Osteoblast (primary cell): ENCODE measurements at regions not wholly inside any gene's neighbourhood (a gene's known extent, or its start where the extent isn't known, plus 50 kb on each side); places are given as distances from the start of the nearest gene placed in this dataset.

Experiments
- DNase-seq: peaks from one replicate; pipeline ENCODE4 v3.0.0; 2011; ENCODE audit warnings: low spot score, mixed read lengths; ENCODE audit not compliant: insufficient read length; ENCODE audit errors: missing footprints
- H2AFZ ChIP-seq: 2 replicates; pipeline ENCODE4 v1.6.0; 2011; ENCODE audit warnings: mild to moderate bottlenecking, low read length
- H3K27ac ChIP-seq: 2 replicates; pipeline ENCODE4 v1.5.1; 2011; ENCODE audit warnings: mild to moderate bottlenecking, low read depth, low read length, moderate library complexity
- H3K27me3 ChIP-seq: 2 replicates; pipeline ENCODE4 v1.6.0; 2012; ENCODE audit warnings: mild to moderate bottlenecking, control low read depth, inconsistent platforms, low read length, moderate library complexity; ENCODE audit not compliant: insufficient read depth
- H3K36me3 ChIP-seq: 2 replicates; pipeline ENCODE4 v1.5.1; 2011; ENCODE audit warnings: mild to moderate bottlenecking, low read length, control low read depth, moderate library complexity; ENCODE audit not compliant: insufficient read depth
- H3K4me1 ChIP-seq: 2 replicates; pipeline ENCODE4 v1.5.1; 2011; ENCODE audit warnings: mild to moderate bottlenecking, low read length, control low read depth, moderate library complexity; ENCODE audit not compliant: insufficient read depth
- H3K4me2 ChIP-seq: 2 replicates; pipeline ENCODE4 v1.6.0; 2011; ENCODE audit warnings: mild to moderate bottlenecking, low read length; ENCODE audit not compliant: insufficient read depth
- H3K4me3 ChIP-seq: fragments of 200-600 bp; sonication (generic); 3 replicates; pipeline ENCODE4 v1.5.1; 2012; ENCODE audit warnings: mild to moderate bottlenecking, low read length, inconsistent platforms; ENCODE audit not compliant: insufficient read depth
- H3K79me2 ChIP-seq: 2 replicates; pipeline ENCODE4 v1.6.0; 2012; ENCODE audit warnings: mild to moderate bottlenecking, low read length, control low read depth, inconsistent platforms; ENCODE audit not compliant: insufficient read depth
- H3K9me3 ChIP-seq: 2 replicates; pipeline ENCODE4 v1.5.1; 2011; ENCODE audit warnings: low read depth, low read length, control low read depth
- H4K20me1 ChIP-seq: 2 replicates; pipeline ENCODE4 v1.6.0; 2012; ENCODE audit warnings: mild to moderate bottlenecking, low read length, control low read depth; ENCODE audit not compliant: insufficient read depth
- CTCF ChIP-seq: IDR thresholded peaks from 2 replicates; pipeline ENCODE4 v1.5.1; 2011; ENCODE audit warnings: mild to moderate bottlenecking, low read depth, low read length, moderate library complexity; ENCODE audit errors: extremely low read depth

- no peak overlapping the region for H3K27ac ChIP-seq
- no peaks in the 10 kb centered on the region for H3K36me3 ChIP-seq
- TF ChIP-seq CTCF, result no peak
- DNase-seq, result no peak
- H2AFZ ChIP-seq, result no peak overlapping the region
- H3K4me1 ChIP-seq, result no peaks in the 10 kb centered on the region
- H3K79me2 ChIP-seq, result no peaks in the 10 kb centered on the region
- H3K27me3 ChIP-seq, result no peaks in the 10 kb centered on the region
- no peaks in the 10 kb centered on the region for H4K20me1 ChIP-seq
- H3K4me3 ChIP-seq, result no peak overlapping the region
- no peaks in the 10 kb centered on the region for H3K9me3 ChIP-seq
- H3K4me2 ChIP-seq, result no peak overlapping the region
These were observed 256.6 kb upstream of the MYOCD start for GRCh38 chr17:12409082-12409481.

DNA sequence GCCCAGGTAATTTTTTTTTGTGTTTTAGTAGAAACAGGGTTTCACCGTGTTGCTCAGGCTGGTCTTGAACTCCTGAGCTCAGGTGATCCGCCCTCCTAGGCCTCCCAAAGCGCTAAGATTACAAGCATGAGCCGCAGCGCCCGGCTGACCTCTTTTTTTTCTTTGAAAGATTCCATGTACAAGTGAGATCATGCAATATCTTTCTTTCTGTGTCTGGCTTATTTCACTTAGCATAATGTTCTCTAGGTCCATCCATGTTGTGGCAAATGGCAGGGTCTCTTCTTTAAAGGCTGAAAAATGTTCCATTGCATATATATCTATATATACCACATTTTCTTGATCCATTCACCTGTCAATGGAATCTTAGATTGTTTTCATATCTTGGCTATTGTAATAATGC lies 255.0 kb upstream of the MYOCD start:
- no peak overlapping the region for H3K4me3 ChIP-seq
- H3K36me3 ChIP-seq, result no peaks in the 10 kb centered on the region
- TF ChIP-seq CTCF, result no peak
- H4K20me1 ChIP-seq, result no peaks in the 10 kb centered on the region
- H3K4me2 ChIP-seq, result no peak overlapping the region
- H3K27me3 ChIP-seq, result no peaks in the 10 kb centered on the region
- no peaks in the 10 kb centered on the region for H3K9me3 ChIP-seq
- no peaks in the 10 kb centered on the region for H3K4me1 ChIP-seq
- H2AFZ ChIP-seq, result no peak overlapping the region
- H3K79me2 ChIP-seq, result no peaks in the 10 kb centered on the region
- DNase-seq, result no peak
- no peak overlapping the region for H3K27ac ChIP-seq

DNA sequence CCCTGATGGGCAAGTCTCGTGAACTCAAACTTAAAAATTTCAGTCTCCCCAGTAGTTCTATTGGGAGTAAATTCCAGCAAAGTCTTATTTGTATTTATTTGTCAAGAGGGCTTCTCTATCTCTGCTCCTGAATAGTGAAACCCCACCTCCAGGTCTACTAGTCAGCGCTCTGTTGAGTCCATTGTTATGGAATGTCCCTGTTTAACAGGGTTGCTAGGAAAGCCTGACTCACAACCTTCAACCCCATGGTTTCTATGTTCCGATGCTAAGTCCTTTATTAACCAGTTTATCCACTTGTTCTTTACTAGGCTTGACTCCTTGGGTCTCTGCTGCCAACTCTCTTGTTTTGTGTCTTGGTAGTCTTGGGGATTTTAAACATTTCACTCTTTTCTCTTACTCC lies 250.7 kb upstream of the MYOCD start:
- no peak for TF ChIP-seq CTCF
- no peaks in the 10 kb centered on the region for H3K79me2 ChIP-seq
- no peak overlapping the region for H3K4me3 ChIP-seq
- no peaks in the 10 kb centered on the region for H3K4me1 ChIP-seq
- DNase-seq, result no peak
- H3K27me3 ChIP-seq, result no peaks in the 10 kb centered on the region
- no peak overlapping the region for H2AFZ ChIP-seq
- no peak overlapping the region for H3K4me2 ChIP-seq
- H4K20me1 ChIP-seq, result no peaks in the 10 kb centered on the region
- no peaks in the 10 kb centered on the region for H3K36me3 ChIP-seq
- no peak overlapping the region for H3K27ac ChIP-seq
- H3K9me3 ChIP-seq, result no peaks in the 10 kb centered on the region

DNA sequence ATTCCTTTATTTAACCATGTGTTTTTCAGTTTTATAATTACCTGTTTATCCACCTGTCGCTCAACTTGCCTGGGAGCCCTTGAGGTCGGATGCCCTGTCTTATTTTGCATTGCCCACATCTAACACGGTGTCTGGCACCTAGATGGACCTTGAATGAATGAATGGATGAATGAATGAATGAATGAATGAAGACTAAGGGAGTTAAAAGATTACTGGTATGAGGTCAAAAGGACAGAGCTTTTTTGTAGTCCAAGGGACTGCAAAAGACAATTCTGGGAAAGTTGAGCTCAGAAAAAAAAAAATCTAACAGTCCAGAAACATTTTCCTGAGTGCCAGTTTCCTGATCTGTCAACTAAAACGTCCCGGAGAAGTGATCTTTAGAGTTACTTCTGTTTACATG lies 244.6 kb upstream of the MYOCD start:
- no peak for DNase-seq
- no peaks in the 10 kb centered on the region for H3K4me1 ChIP-seq
- H3K27ac ChIP-seq, result no peak overlapping the region
- no peak overlapping the region for H2AFZ ChIP-seq
- H3K9me3 ChIP-seq, result no peaks in the 10 kb centered on the region
- no peaks in the 10 kb centered on the region for H3K27me3 ChIP-seq
- no peak overlapping the region for H3K4me3 ChIP-seq
- H3K79me2 ChIP-seq, result no peaks in the 10 kb centered on the region
- H4K20me1 ChIP-seq, result no peaks in the 10 kb centered on the region
- H3K36me3 ChIP-seq, result no peaks in the 10 kb centered on the region
- H3K4me2 ChIP-seq, result no peak overlapping the region
- no peak for TF ChIP-seq CTCF
